B cell (primary cell): ENCODE measurements at regions not wholly inside any gene's neighbourhood (a gene's known extent, or its start where the extent isn't known, plus 50 kb on each side); places are given as distances from the start of the nearest gene placed in this dataset.

Experiments
- ATAC-seq: fragments of 200-7000 bp; cut with Tn5 transposase; one replicate; pipeline ENCODE4 v1.10.0; 2021; ENCODE audit warnings: low read depth, mild to moderate bottlenecking, moderate number of reproducible peaks, moderate library complexity
- CTCF ChIA-PET: fragments of 350-600 bp; sonication (Branson Sonifier 250); formaldehyde crosslinking; loops from one replicate; lab custom pipeline; 2021; ENCODE audit warnings: antibody characterized with exemption, inconsistent platforms; lab: Charles Lee
- POLR2A ChIA-PET: fragments of 350-600 bp; sonication (Branson Sonifier 250); formaldehyde crosslinking; loops from one replicate; lab custom pipeline; 2021; ENCODE audit warnings: antibody characterized with exemption; lab: Charles Lee
- DNase-seq: peaks from one replicate; pipeline ENCODE4 v3.0.0; 2013
- H2AFZ ChIP-seq: 2 replicates; pipeline ENCODE4 v1.6.1; 2012; ENCODE audit warnings: mild to moderate bottlenecking, low read depth, low read length; ENCODE audit not compliant: insufficient read depth, poor library complexity, severe bottlenecking
- H3K27ac ChIP-seq, 2 donors: 1 replicate in 1 of 2; 2 replicates in 1 of 2; pipeline ENCODE4 v1.5.1; 2012 to 2013; ENCODE audit warnings: low read length in 2 of 2, mild to moderate bottlenecking in 2 of 2, moderate library complexity in 1 of 2
- H3K27me3 ChIP-seq, 4 experiments: fragments of 200-600 bp in 1 of 4; sonication (generic) in 1 of 4; replicated peaks in 1 of 4; 1 replicate in 2 of 4; 2 replicates in 2 of 4; pipeline versions ENCODE4 v1.6.1 to v1.7.0; 2013 to 2016; ENCODE audit warnings: low read length in 3 of 4, mild to moderate bottlenecking in 2 of 4, mixed read lengths in 1 of 4, moderate library complexity in 1 of 4; ENCODE audit not compliant: insufficient read depth in 4 of 4, control insufficient read depth in 3 of 4; ENCODE audit errors: control extremely low read depth in 1 of 4
- H3K36me3 ChIP-seq, 2 experiments: replicated peaks in 1 of 2; 1 replicate in 1 of 2; 2 replicates in 1 of 2; pipeline versions ENCODE4 v1.6.1 to v1.7.1; 2013; ENCODE audit warnings: low read length in 1 of 2; ENCODE audit not compliant: insufficient read depth in 2 of 2, control insufficient read depth in 1 of 2; ENCODE audit errors: control extremely low read depth in 1 of 2, extremely low read depth in 1 of 2
- H3K4me1 ChIP-seq, 2 donors: fragments of 200-600 bp in 1 of 2; sonication (generic) in 1 of 2; 1 replicate in 1 of 2; 2 replicates in 1 of 2; pipeline versions ENCODE4 v1.5.1 to v1.6.1; 2013 to 2017; ENCODE audit warnings: low read length in 2 of 2; ENCODE audit not compliant: control insufficient read depth in 2 of 2, insufficient read depth in 2 of 2
- H3K4me2 ChIP-seq: replicated peaks from 2 replicates; pipeline ENCODE3; 2012; ENCODE audit warnings: mild to moderate bottlenecking, low read depth, low read length; ENCODE audit not compliant: poor library complexity, severe bottlenecking
- H3K4me3 ChIP-seq, 5 experiments: fragments of 200-600 bp in 1 of 5; sonication (generic) in 1 of 5; 1 replicate in 3 of 5; 2 replicates in 2 of 5; pipeline versions ENCODE4 v1.5.1 to v1.7.0; 2011 to 2016; ENCODE audit warnings: low read length in 4 of 5, mild to moderate bottlenecking in 4 of 5, low read depth in 2 of 5, control low read depth in 1 of 5, moderate library complexity in 1 of 5; ENCODE audit not compliant: insufficient read depth in 1 of 5; ENCODE audit errors: control extremely low read depth in 1 of 5, extremely low read depth in 1 of 5
- H3K79me2 ChIP-seq: fragments of 200-600 bp; sonication (generic); one replicate; pipeline ENCODE4 v1.6.0; 2016; ENCODE audit warnings: low read length; ENCODE audit not compliant: control insufficient read depth, insufficient read depth
- H3K9ac ChIP-seq: fragments of 200-600 bp; sonication (generic); 2 replicates; pipeline ENCODE4 v1.6.1; 2017; ENCODE audit warnings: mild to moderate bottlenecking, low read length, moderate library complexity
- H3K9me3 ChIP-seq, 3 donors: one replicate each; pipeline versions ENCODE4 v1.6.1 to v1.7.1; 2013; ENCODE audit warnings: low read length in 2 of 3; ENCODE audit not compliant: control insufficient read depth in 2 of 3, insufficient read depth in 1 of 3; ENCODE audit errors: control extremely low read depth in 1 of 3
- H4K20me1 ChIP-seq: 2 replicates; pipeline ENCODE4 v1.6.0; 2012; ENCODE audit warnings: mild to moderate bottlenecking, low read length; ENCODE audit not compliant: insufficient read depth, control insufficient read depth, poor library complexity, severe bottlenecking
- H3K27ac Mint-ChIP-seq: one replicate; pipeline ENCODE4 v1.8.0; 2021; ENCODE audit warnings: mixed read lengths
- H3K27me3 Mint-ChIP-seq: one replicate; pipeline ENCODE4 v1.8.0; 2021; ENCODE audit warnings: mixed read lengths
- H3K4me1 Mint-ChIP-seq: one replicate; pipeline ENCODE4 v1.8.0; 2021; ENCODE audit warnings: mixed read lengths
- H3K4me3 Mint-ChIP-seq: one replicate; pipeline ENCODE4 v1.8.0; 2021; ENCODE audit warnings: mixed read lengths
- H3K9me3 Mint-ChIP-seq: one replicate; pipeline ENCODE4 v1.8.0; 2022; ENCODE audit warnings: mixed read lengths; ENCODE audit not compliant: insufficient read depth
- EZH2 ChIP-seq: IDR thresholded peaks from 2 replicates; pipeline ENCODE4 v1.6.1; 2012; ENCODE audit warnings: borderline replicate concordance, low read depth, mild to moderate bottlenecking, moderate library complexity, low read length; ENCODE audit not compliant: insufficient read depth, poor library complexity, severe bottlenecking
- WGBS: methylation state at CpG from one replicate; pipeline ENCODE4 v1.1.5; 2013; ENCODE audit warnings: missing lambda C conversion rate; ENCODE audit not compliant: insufficient coverage; 5-methylcytosine and 5-hydroxymethylcytosine counted together
- intact Hi-C: fragments of 100-400 bp; cut with micrococcal nuclease; formaldehyde crosslinking; loops from one replicate; pipeline ENCODE4 v1.10.0; 2022
- TF ChIP-seq, protein P1 (sequence below): fragments of 200-600 bp; IDR thresholded peaks from one replicate; pipeline ENCODE4 v1.8.0; 2022; ENCODE audit warnings: antibody characterized with exemption, mild to moderate bottlenecking

DNA sequence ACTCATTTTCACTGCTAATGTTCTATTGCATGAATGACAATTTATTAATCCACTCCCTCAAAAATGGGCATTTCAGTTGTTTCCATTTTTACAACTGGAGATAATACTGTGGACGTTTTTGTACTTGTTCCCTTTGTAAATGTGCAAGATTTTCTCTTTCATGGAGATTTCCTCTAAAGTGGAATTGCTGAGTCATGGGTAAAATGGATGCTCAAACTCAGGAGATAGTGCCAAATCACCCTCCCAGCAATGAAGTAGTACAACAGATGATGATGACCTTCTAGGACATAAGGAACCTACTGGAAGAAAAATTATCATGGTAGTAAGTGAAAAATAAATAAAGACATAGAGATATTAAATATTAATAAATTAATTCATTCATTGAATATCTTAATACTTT is 460.8 kb upstream of the CHST9 start:
- no peak overlapping the region for H3K9ac ChIP-seq
- no peak for TF ChIP-seq EZH2
- TF ChIP-seq, protein P1, sequence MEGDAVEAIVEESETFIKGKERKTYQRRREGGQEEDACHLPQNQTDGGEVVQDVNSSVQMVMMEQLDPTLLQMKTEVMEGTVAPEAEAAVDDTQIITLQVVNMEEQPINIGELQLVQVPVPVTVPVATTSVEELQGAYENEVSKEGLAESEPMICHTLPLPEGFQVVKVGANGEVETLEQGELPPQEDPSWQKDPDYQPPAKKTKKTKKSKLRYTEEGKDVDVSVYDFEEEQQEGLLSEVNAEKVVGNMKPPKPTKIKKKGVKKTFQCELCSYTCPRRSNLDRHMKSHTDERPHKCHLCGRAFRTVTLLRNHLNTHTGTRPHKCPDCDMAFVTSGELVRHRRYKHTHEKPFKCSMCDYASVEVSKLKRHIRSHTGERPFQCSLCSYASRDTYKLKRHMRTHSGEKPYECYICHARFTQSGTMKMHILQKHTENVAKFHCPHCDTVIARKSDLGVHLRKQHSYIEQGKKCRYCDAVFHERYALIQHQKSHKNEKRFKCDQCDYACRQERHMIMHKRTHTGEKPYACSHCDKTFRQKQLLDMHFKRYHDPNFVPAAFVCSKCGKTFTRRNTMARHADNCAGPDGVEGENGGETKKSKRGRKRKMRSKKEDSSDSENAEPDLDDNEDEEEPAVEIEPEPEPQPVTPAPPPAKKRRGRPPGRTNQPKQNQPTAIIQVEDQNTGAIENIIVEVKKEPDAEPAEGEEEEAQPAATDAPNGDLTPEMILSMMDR, result no peak
- no peak overlapping the region for H2AFZ ChIP-seq
- ATAC-seq (no peak), DNase-seq (no peak)
- H3K79me2 ChIP-seq, result no peaks in the 10 kb centered on the region
- intact Hi-C loops, result no loop called here
- Mint-ChIP-seq H3K27ac (no peak overlapping the region), H3K9me3 (no peaks in the 10 kb centered on the region), H3K4me1 (no peaks in the 10 kb centered on the region), H3K27me3 (no peaks in the 10 kb centered on the region), H3K4me3 (no peak overlapping the region)
- no peak overlapping the region for H3K4me2 ChIP-seq
- H3K4me3 ChIP-seq, result no peak overlapping the region
- CTCF ChIA-PET, result no interaction called here
- H3K4me1 ChIP-seq, result no peaks in the 10 kb centered on the region
- no peaks in the 10 kb centered on the region for H3K36me3 ChIP-seq
- POLR2A ChIA-PET, result no interaction called here
- H3K9me3 ChIP-seq, result no peaks in the 10 kb centered on the region
- H4K20me1 ChIP-seq, result no peaks in the 10 kb centered on the region
- no peak overlapping the region for H3K27ac ChIP-seq
- H3K27me3 ChIP-seq, result no peaks in the 10 kb centered on the region
- WGBS, result no CpG with 5 or more reads among the region's 1 CpG

DNA sequence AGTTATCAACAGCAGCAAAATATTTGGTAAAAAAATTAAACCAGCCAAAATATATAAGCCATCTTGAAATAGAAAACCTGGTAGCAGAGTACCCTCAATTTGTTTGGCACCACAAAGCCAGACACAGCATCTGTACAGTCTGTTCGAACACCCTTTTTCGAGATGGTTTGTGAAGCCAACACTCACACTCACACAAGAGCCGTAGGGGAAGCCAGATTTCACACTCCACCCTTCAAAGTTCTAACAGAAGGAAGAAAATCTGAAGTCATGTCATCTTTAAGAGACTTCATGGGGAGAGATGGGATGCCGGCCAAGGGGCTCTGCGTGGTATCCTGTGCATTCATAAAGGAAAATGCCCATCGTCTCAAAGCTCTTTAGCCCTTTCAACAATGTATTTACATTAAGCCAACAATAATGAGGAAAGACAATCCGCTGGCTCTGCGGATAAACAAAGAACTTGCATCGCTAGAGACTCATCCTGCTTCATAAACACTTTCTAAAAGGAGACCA is 451.5 kb upstream of the CHST9 start:
- ATAC-seq (no peak), DNase-seq (no peak)
- ChIA-PET POLR2A (no interaction called here), CTCF (no interaction called here)
- no peaks in the 10 kb centered on the region for H3K4me1 ChIP-seq
- no peaks in the 10 kb centered on the region for H3K27me3 ChIP-seq
- no peaks in the 10 kb centered on the region for H4K20me1 ChIP-seq
- H3K4me3 ChIP-seq, result no peak overlapping the region
- TF ChIP-seq, protein P1, result no peak
- TF ChIP-seq EZH2, result no peak
- Mint-ChIP-seq H3K27me3 (no peaks in the 10 kb centered on the region), H3K4me1 (no peaks in the 10 kb centered on the region), H3K4me3 (no peak overlapping the region), H3K9me3 (peaks cover 2% of the 10 kb centered on the region), H3K27ac (no peak overlapping the region)
- H3K9ac ChIP-seq, result no peak overlapping the region
- intact Hi-C loops, result no loop called here
- H3K9me3 ChIP-seq, result no peaks in the 10 kb centered on the region
- H3K36me3 ChIP-seq, result no peaks in the 10 kb centered on the region
- H3K4me2 ChIP-seq, result no peak overlapping the region
- H3K27ac ChIP-seq, result no peak overlapping the region
- no peak overlapping the region for H2AFZ ChIP-seq
- WGBS, result no CpG with 5 or more reads among the region's 9 CpGs
- no peaks in the 10 kb centered on the region for H3K79me2 ChIP-seq
